Rectal smooth muscle tissue (tissue), 1 donor: ENCODE measurements at regions not wholly inside any gene's neighbourhood (a gene's known extent, or its start where the extent isn't known, plus 50 kb on each side); places are given as distances from the start of the nearest gene placed in this dataset.

Experiments used
- H3K27ac ChIP-seq: one replicate; pipeline ENCODE4 v1.7.0; 2013; ENCODE audit warnings: low read depth, low read length, inconsistent platforms
- H3K27me3 ChIP-seq: one replicate; pipeline ENCODE4 v1.7.0; 2013; ENCODE audit warnings: low read length; ENCODE audit not compliant: control insufficient read depth, insufficient read depth
- H3K36me3 ChIP-seq: one replicate; pipeline ENCODE4 v1.7.0; 2013; ENCODE audit warnings: low read length; ENCODE audit not compliant: control insufficient read depth, insufficient read depth
- H3K4me1 ChIP-seq: one replicate; pipeline ENCODE4 v1.7.0; 2013; ENCODE audit warnings: low read length; ENCODE audit not compliant: control insufficient read depth, insufficient read depth
- H3K4me3 ChIP-seq: one replicate; pipeline ENCODE4 v1.7.0; 2013; ENCODE audit warnings: low read length
- H3K9ac ChIP-seq: one replicate; pipeline ENCODE4 v1.7.0; 2013; ENCODE audit warnings: low read length

GRCh38 chr1:217010253-217010652, 287.0 kb upstream of the ESRRG start:
- H3K4me1 ChIP-seq, result no peaks in the 10 kb centered on the region
- H3K36me3 ChIP-seq, result no peaks in the 10 kb centered on the region
- no peak overlapping the region for H3K9ac ChIP-seq
- no peak overlapping the region for H3K27ac ChIP-seq
- no peak overlapping the region for H3K4me3 ChIP-seq
- H3K27me3 ChIP-seq, result no peaks in the 10 kb centered on the region

- Histone ChIP-seq H3K27ac (no peak overlapping the region), H3K27me3 (no peaks in the 10 kb centered on the region), H3K36me3 (no peaks in the 10 kb centered on the region), H3K4me1 (no peaks in the 10 kb centered on the region), H3K4me3 (no peak overlapping the region), H3K9ac (no peak overlapping the region)
These were observed 286.1 kb upstream of the ESRRG start for GRCh38 chr1:217009376-217009775.

- H3K36me3 ChIP-seq, result no peaks in the 10 kb centered on the region
- no peaks in the 10 kb centered on the region for H3K27me3 ChIP-seq
- no peak overlapping the region for H3K27ac ChIP-seq
- no peaks in the 10 kb centered on the region for H3K4me1 ChIP-seq
- H3K9ac ChIP-seq, result no peak overlapping the region
- H3K4me3 ChIP-seq, result no peak overlapping the region
These were observed 281.7 kb upstream of the ESRRG start for GRCh38 chr1:217004776-217005436.

GRCh38 chr1:217003355-217003754, 280.1 kb upstream of the ESRRG start:
- Histone ChIP-seq H3K9ac (no peak overlapping the region), H3K27ac (no peak overlapping the region), H3K27me3 (no peaks in the 10 kb centered on the region), H3K4me3 (no peak overlapping the region), H3K4me1 (no peaks in the 10 kb centered on the region), H3K36me3 (no peaks in the 10 kb centered on the region)

- Histone ChIP-seq H3K9ac (no peak overlapping the region), H3K4me3 (no peak overlapping the region), H3K27me3 (no peaks in the 10 kb centered on the region), H3K36me3 (no peaks in the 10 kb centered on the region), H3K27ac (no peak overlapping the region), H3K4me1 (no peaks in the 10 kb centered on the region)
These were observed 274.6 kb upstream of the ESRRG start for GRCh38 chr1:216997831-216998230.

GRCh38 chr1:216997069-216997468, 273.8 kb upstream of the ESRRG start:
- Histone ChIP-seq H3K4me3 (no peak overlapping the region), H3K4me1 (no peaks in the 10 kb centered on the region), H3K27ac (no peak overlapping the region), H3K9ac (no peak overlapping the region), H3K27me3 (no peaks in the 10 kb centered on the region), H3K36me3 (no peaks in the 10 kb centered on the region)

GRCh38 chr1:216984536-216984935, 261.3 kb upstream of the ESRRG start:
- no peak overlapping the region for H3K9ac ChIP-seq
- no peak overlapping the region for H3K4me3 ChIP-seq
- no peaks in the 10 kb centered on the region for H3K4me1 ChIP-seq
- no peaks in the 10 kb centered on the region for H3K27me3 ChIP-seq
- no peaks in the 10 kb centered on the region for H3K36me3 ChIP-seq
- no peak overlapping the region for H3K27ac ChIP-seq

GRCh38 chr1:216983823-216984222, 260.6 kb upstream of the ESRRG start:
- Histone ChIP-seq H3K4me3 (no peak overlapping the region), H3K27ac (no peak overlapping the region)

GRCh38 chr1:216961516-216961915, 238.3 kb upstream of the ESRRG start:
- Histone ChIP-seq H3K4me1 (no peaks in the 10 kb centered on the region), H3K27me3 (no peaks in the 10 kb centered on the region), H3K4me3 (no peak overlapping the region), H3K9ac (no peak overlapping the region), H3K36me3 (no peaks in the 10 kb centered on the region), H3K27ac (no peak overlapping the region)

More at GRCh38 chr1:216983823-216984222, 260.6 kb upstream of the ESRRG start:
- no peak overlapping the region for H3K9ac ChIP-seq
- no peaks in the 10 kb centered on the region for H3K4me1 ChIP-seq
- H3K36me3 ChIP-seq, result no peaks in the 10 kb centered on the region
- no peaks in the 10 kb centered on the region for H3K27me3 ChIP-seq

GRCh38 chr1:216960716-216961115, 237.5 kb upstream of the ESRRG start:
- no peak overlapping the region for H3K27ac ChIP-seq
- H3K27me3 ChIP-seq, result no peaks in the 10 kb centered on the region
- H3K36me3 ChIP-seq, result no peaks in the 10 kb centered on the region
- H3K9ac ChIP-seq, result no peak overlapping the region
- H3K4me3 ChIP-seq, result no peak overlapping the region
- H3K4me1 ChIP-seq, result no peaks in the 10 kb centered on the region

GRCh38 chr1:216958569-216958968, 235.3 kb upstream of the ESRRG start:
- no peaks in the 10 kb centered on the region for H3K36me3 ChIP-seq
- H3K4me3 ChIP-seq, result no peak overlapping the region
- no peaks in the 10 kb centered on the region for H3K27me3 ChIP-seq

GRCh38 chr1:216953495-216953894, 230.3 kb upstream of the ESRRG start:
- Histone ChIP-seq H3K36me3 (no peaks in the 10 kb centered on the region), H3K27ac (no peak overlapping the region), H3K27me3 (no peaks in the 10 kb centered on the region), H3K4me1 (no peaks in the 10 kb centered on the region), H3K9ac (no peak overlapping the region), H3K4me3 (no peak overlapping the region)

More at GRCh38 chr1:216958569-216958968, 235.3 kb upstream of the ESRRG start:
- Histone ChIP-seq H3K4me1 (no peaks in the 10 kb centered on the region), H3K9ac (no peak overlapping the region), H3K27ac (no peak overlapping the region)

GRCh38 chr1:216952864-216953263, 229.6 kb upstream of the ESRRG start:
- Histone ChIP-seq H3K27me3 (no peaks in the 10 kb centered on the region), H3K27ac (no peak overlapping the region), H3K4me1 (no peaks in the 10 kb centered on the region), H3K36me3 (no peaks in the 10 kb centered on the region), H3K4me3 (no peak overlapping the region), H3K9ac (no peak overlapping the region)
